PC-3 (cell line): ENCODE measurements at regions not wholly inside any gene's neighbourhood (a gene's known extent, or its start where the extent isn't known, plus 50 kb on each side); places are given as distances from the start of the nearest gene placed in this dataset.

Experiments used
- ATAC-seq: fragments of 200-7000 bp; cut with Tn5 transposase; 2 replicates; pipeline ENCODE4 v1.9.1; 2020; ENCODE audit warnings: mild to moderate bottlenecking, moderate library complexity
- BruUV-seq: library from RNA; stranded (reverse); fragments of 400-500 nt; replicated peaks from 2 replicates; lab custom pipeline; 2021; lab: Mats Ljungman, UMichigan
- CTCF ChIA-PET: fragments of 300-600 bp; sonication (Branson Sonifier 250); formaldehyde crosslinking; loops from one replicate; lab custom pipeline; 2022; ENCODE audit warnings: antibody characterized with exemption; lab: Charles Lee
- POLR2A ChIA-PET: fragments of 300-600 bp; sonication (Branson Sonifier 250); formaldehyde crosslinking; loops from one replicate; lab custom pipeline; 2022; ENCODE audit warnings: antibody characterized with exemption; ENCODE audit not compliant: unreplicated experiment; lab: Charles Lee
- DNase-seq: peaks from one replicate; pipeline ENCODE4 v3.0.0-alpha.2; 2015
- H2AFZ ChIP-seq: fragments of 300-600 bp; sonication (generic); 2 replicates; pipeline ENCODE4 v1.6.0; 2016; ENCODE audit warnings: antibody characterized with exemption, low read length
- H3F3A ChIP-seq: fragments of 300-600 bp; sonication (generic); one replicate; pipeline ENCODE4 v1.6.0; 2017; ENCODE audit warnings: antibody characterized with exemption, low read length, control low read depth, mild to moderate bottlenecking; ENCODE audit not compliant: unreplicated experiment
- H3K27ac ChIP-seq: fragments of 300-600 bp; sonication (generic); 2 replicates; pipeline ENCODE4 v1.5.1; 2016; ENCODE audit warnings: mild to moderate bottlenecking, low read length
- H3K27me3 ChIP-seq: fragments of 300-600 bp; sonication (generic); 2 replicates; pipeline ENCODE4 v1.6.1; 2016; ENCODE audit warnings: low read length, mixed read lengths
- H3K36me3 ChIP-seq: fragments of 300-600 bp; sonication (generic); 2 replicates; pipeline ENCODE4 v1.6.1; 2016; ENCODE audit warnings: low read depth, mixed run types, low read length, mixed read lengths
- H3K4me1 ChIP-seq: fragments of 300-600 bp; sonication (generic); 2 replicates; pipeline ENCODE4 v1.5.1; 2016; ENCODE audit warnings: low read length; ENCODE audit not compliant: insufficient read depth
- H3K4me2 ChIP-seq: fragments of 300-600 bp; sonication (generic); 2 replicates; pipeline ENCODE4 v1.6.0; 2016; ENCODE audit warnings: low read length
- H3K4me3 ChIP-seq: fragments of 300-600 bp; sonication (generic); 2 replicates; pipeline ENCODE4 v1.5.1; 2016; ENCODE audit warnings: mild to moderate bottlenecking, low read length, mixed read lengths
- H3K79me2 ChIP-seq: fragments of 300-600 bp; sonication (generic); 2 replicates; pipeline ENCODE4 v1.6.1; 2017; ENCODE audit warnings: low read length, mixed read lengths
- H3K9ac ChIP-seq: fragments of 300-600 bp; sonication (generic); 2 replicates; pipeline ENCODE4 v1.6.0; 2016; ENCODE audit warnings: mild to moderate bottlenecking, low read length
- H3K9me2 ChIP-seq: fragments of 300-600 bp; sonication (generic); replicated peaks from 2 replicates; pipeline ENCODE4 v1.6.1; 2016; ENCODE audit warnings: mixed run types, low read length, mixed read lengths
- H3K9me3 ChIP-seq: fragments of 300-600 bp; sonication (generic); 2 replicates; pipeline ENCODE4 v1.6.1; 2016; ENCODE audit warnings: low read length, mixed read lengths
- H4K20me1 ChIP-seq: fragments of 300-600 bp; sonication (generic); 2 replicates; pipeline ENCODE4 v1.6.1; 2016; ENCODE audit warnings: low read length, mixed read lengths
- EZH2 ChIP-seq: fragments of 300-600 bp; sonication (generic); IDR thresholded peaks from one replicate; pipeline ENCODE4 v1.6.1; 2017; ENCODE audit warnings: antibody characterized with exemption, mild to moderate bottlenecking, low read length; ENCODE audit not compliant: unreplicated experiment
- EZH2phosphoT487 ChIP-seq: fragments of 300-600 bp; sonication (generic); IDR thresholded peaks from 2 replicates; pipeline ENCODE4 v1.6.1; 2018; ENCODE audit warnings: mild to moderate bottlenecking, antibody characterized with exemption, low read length, borderline replicate concordance
- intact Hi-C: fragments of 100-400 bp; cut with micrococcal nuclease; formaldehyde crosslinking; loops from 2 replicates; pipeline ENCODE4 v1.9.0; 2023
- TF ChIP-seq, protein P1 (sequence below): fragments of 300-600 bp; sonication (generic); conservative IDR thresholded peaks from 2 replicates; pipeline ENCODE4 v1.5.1; 2017; ENCODE audit warnings: antibody characterized with exemption, low read depth, mild to moderate bottlenecking, low read length

DNA sequence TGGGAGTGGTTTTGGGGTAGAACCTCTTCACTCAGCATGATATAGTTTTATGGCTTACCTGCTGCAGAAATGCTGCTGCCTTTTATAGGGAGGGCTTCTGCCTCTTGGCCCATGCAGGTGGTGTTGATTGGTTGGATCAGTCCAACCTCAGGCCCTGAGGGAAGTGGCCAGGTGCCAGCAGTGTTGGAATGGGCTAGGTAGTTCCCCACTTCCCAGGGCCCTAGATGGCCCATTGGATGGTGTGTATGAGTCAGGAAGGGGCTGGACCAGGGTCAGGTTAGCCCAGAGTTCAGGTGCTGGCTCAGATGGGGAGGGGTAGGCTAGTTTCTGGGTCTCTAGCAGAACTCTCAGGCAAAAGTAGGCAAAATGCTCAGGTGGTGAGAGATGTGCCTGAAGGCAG, 455.5 kb downstream of the CCSER2 start:
- CTCF ChIA-PET: no interaction called here
- no peak for DNase-seq

DNA sequence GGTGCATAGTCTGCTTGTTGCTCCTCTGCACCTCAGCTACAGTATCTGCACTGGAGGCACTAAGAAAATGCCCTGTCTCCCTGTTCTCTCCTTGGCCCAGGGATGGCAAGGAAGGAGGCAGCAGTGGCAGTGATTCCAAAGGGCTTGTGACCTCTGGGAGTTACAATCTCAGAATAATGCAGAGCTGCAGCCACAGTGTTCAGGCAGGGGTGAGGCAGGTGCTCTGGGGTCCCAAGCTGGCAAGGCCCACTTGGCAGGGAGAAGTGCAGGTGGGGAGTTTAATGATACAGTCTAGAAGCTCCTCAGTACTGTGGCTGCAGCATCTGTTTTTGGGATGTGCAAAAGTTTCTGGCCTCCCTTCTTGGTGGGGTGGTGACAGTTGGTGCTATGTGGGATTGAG, 456.4 kb downstream of the CCSER2 start:
- no peaks in the 10 kb centered on the region for H3K79me2 ChIP-seq
- H3K9ac ChIP-seq: no peak overlapping the region
- no peaks in the 10 kb centered on the region for H4K20me1 ChIP-seq
- no peaks in the 10 kb centered on the region for H3F3A ChIP-seq
- ChIA-PET POLR2A (no interaction called here), CTCF (no interaction called here)
- ATAC-seq (no peak), DNase-seq (no peak)
- no peaks in the 10 kb centered on the region for H3K9me2 ChIP-seq
- no peak overlapping the region for H3K27ac ChIP-seq
- no peak overlapping the region for H3K4me3 ChIP-seq
- H3K9me3 ChIP-seq: no peaks in the 10 kb centered on the region
- no peaks in the 10 kb centered on the region for H3K27me3 ChIP-seq
- H3K36me3 ChIP-seq: no peaks in the 10 kb centered on the region
- intact Hi-C loops: no loop called here
- no TSS peak for BruUV-seq
- H3K4me2 ChIP-seq: no peak overlapping the region
- no peak overlapping the region for H2AFZ ChIP-seq
- TF ChIP-seq EZH2 (no peak), EZH2phosphoT487 (no peak)
- TF ChIP-seq, protein P1, sequence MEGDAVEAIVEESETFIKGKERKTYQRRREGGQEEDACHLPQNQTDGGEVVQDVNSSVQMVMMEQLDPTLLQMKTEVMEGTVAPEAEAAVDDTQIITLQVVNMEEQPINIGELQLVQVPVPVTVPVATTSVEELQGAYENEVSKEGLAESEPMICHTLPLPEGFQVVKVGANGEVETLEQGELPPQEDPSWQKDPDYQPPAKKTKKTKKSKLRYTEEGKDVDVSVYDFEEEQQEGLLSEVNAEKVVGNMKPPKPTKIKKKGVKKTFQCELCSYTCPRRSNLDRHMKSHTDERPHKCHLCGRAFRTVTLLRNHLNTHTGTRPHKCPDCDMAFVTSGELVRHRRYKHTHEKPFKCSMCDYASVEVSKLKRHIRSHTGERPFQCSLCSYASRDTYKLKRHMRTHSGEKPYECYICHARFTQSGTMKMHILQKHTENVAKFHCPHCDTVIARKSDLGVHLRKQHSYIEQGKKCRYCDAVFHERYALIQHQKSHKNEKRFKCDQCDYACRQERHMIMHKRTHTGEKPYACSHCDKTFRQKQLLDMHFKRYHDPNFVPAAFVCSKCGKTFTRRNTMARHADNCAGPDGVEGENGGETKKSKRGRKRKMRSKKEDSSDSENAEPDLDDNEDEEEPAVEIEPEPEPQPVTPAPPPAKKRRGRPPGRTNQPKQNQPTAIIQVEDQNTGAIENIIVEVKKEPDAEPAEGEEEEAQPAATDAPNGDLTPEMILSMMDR: no peak
- no peaks in the 10 kb centered on the region for H3K4me1 ChIP-seq

More for the DNA sequence above, 455.5 kb downstream of the CCSER2 start:
- no peak overlapping the region for H3K4me2 ChIP-seq
- H3K79me2 ChIP-seq: no peaks in the 10 kb centered on the region
- no peaks in the 10 kb centered on the region for H3K9me3 ChIP-seq
- no TSS peak for BruUV-seq
- no peak overlapping the region for H3K27ac ChIP-seq
- H3K4me3 ChIP-seq: no peak overlapping the region
- no peaks in the 10 kb centered on the region for H3K4me1 ChIP-seq
- no peak overlapping the region for H2AFZ ChIP-seq
- H3K27me3 ChIP-seq: no peaks in the 10 kb centered on the region
- no peaks in the 10 kb centered on the region for H3K36me3 ChIP-seq
- no peaks in the 10 kb centered on the region for H4K20me1 ChIP-seq
- no peaks in the 10 kb centered on the region for H3K9me2 ChIP-seq
- POLR2A ChIA-PET: no interaction called here
- TF ChIP-seq EZH2phosphoT487 (no peak), EZH2 (no peak)
- TF ChIP-seq, protein P1: no peak
- no peak overlapping the region for H3K9ac ChIP-seq
- intact Hi-C loops: no loop called here
- no peaks in the 10 kb centered on the region for H3F3A ChIP-seq
- no peak for ATAC-seq

DNA sequence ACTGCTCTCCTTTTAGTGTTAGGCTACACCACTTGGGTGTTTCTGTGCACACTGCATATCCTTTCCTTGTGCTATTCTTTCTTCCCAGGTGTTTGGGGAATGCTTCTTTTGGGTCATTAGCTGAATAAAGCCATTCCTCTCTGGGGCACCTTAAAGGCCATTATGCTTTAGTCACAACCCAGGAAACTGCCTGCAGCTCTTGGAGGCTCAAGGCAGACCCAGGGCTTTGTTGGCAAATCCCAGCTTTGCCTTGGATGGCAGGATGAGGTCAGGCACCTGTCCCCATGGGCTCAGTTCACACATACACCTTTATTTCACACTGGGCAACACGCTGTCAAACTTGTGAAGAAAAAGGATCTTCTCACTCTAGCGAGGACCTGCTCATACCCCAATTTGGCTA, 460.6 kb downstream of the CCSER2 start:
- H3K27me3 ChIP-seq: no peaks in the 10 kb centered on the region
- intact Hi-C loops: no loop called here
- H3K9ac ChIP-seq: no peak overlapping the region
- H3K4me3 ChIP-seq: no peak overlapping the region
- H4K20me1 ChIP-seq: no peaks in the 10 kb centered on the region
- no peak overlapping the region for H2AFZ ChIP-seq
- no peaks in the 10 kb centered on the region for H3K9me2 ChIP-seq
- no peaks in the 10 kb centered on the region for H3K79me2 ChIP-seq
- no peaks in the 10 kb centered on the region for H3F3A ChIP-seq
- POLR2A ChIA-PET: no interaction called here
- CTCF ChIA-PET: no interaction called here
- no peaks in the 10 kb centered on the region for H3K36me3 ChIP-seq
- DNase-seq (no peak), ATAC-seq (no peak)
- H3K4me1 ChIP-seq: no peaks in the 10 kb centered on the region
- no peaks in the 10 kb centered on the region for H3K9me3 ChIP-seq
- H3K27ac ChIP-seq: no peak overlapping the region
- no TSS peak for BruUV-seq
- no peak overlapping the region for H3K4me2 ChIP-seq
- TF ChIP-seq EZH2 (no peak), EZH2phosphoT487 (no peak)
- TF ChIP-seq, protein P1: no peak
